Neural crest cell (in vitro differentiated cells): ENCODE measurements at regions not wholly inside any gene's neighbourhood (a gene's known extent, or its start where the extent isn't known, plus 50 kb on each side); places are given as distances from the start of the nearest gene placed in this dataset.

Experiments used
- DNase-seq: peaks from one replicate; pipeline ENCODE4 v3.0.0; 2021; ENCODE audit warnings: low read depth, mixed read lengths, low spot score
- H3K27ac Mint-ChIP-seq: one replicate; pipeline ENCODE4 v1.8.0; 2021; ENCODE audit warnings: mild to moderate bottlenecking, mixed read lengths; ENCODE audit not compliant: unreplicated experiment
- H3K27me3 Mint-ChIP-seq: 2 replicates; pipeline ENCODE4 v1.8.0; 2021; ENCODE audit warnings: low read depth, mild to moderate bottlenecking, mixed read lengths
- H3K36me3 Mint-ChIP-seq: 2 replicates; pipeline ENCODE4 v1.8.0; 2021; ENCODE audit warnings: low read depth, mild to moderate bottlenecking, mixed read lengths
- H3K4me1 Mint-ChIP-seq: 2 replicates; pipeline ENCODE4 v1.8.0; 2021; ENCODE audit warnings: mixed read lengths
- H3K4me3 Mint-ChIP-seq: one replicate; pipeline ENCODE4 v1.8.0; 2021; ENCODE audit warnings: mild to moderate bottlenecking, mixed read lengths
- H3K9me3 Mint-ChIP-seq: 2 replicates; pipeline ENCODE4 v1.8.0; 2021; ENCODE audit warnings: mixed read lengths
- TF ChIP-seq, protein P1 (sequence below): fragments of 200-600 bp; sonication (generic); conservative IDR thresholded peaks from 2 replicates; pipeline ENCODE4 v1.5.0; 2021; ENCODE audit warnings: antibody characterized with exemption, mild to moderate bottlenecking

- Mint-ChIP-seq H3K4me3 (no peak overlapping the region), H3K36me3 (no peaks in the 10 kb centered on the region), H3K9me3 (no peaks in the 10 kb centered on the region), H3K27me3 (peaks cover 2% of the 10 kb centered on the region), H3K27ac (no peak overlapping the region), H3K4me1 (peaks cover 5% of the 10 kb centered on the region)
- TF ChIP-seq, protein P1, sequence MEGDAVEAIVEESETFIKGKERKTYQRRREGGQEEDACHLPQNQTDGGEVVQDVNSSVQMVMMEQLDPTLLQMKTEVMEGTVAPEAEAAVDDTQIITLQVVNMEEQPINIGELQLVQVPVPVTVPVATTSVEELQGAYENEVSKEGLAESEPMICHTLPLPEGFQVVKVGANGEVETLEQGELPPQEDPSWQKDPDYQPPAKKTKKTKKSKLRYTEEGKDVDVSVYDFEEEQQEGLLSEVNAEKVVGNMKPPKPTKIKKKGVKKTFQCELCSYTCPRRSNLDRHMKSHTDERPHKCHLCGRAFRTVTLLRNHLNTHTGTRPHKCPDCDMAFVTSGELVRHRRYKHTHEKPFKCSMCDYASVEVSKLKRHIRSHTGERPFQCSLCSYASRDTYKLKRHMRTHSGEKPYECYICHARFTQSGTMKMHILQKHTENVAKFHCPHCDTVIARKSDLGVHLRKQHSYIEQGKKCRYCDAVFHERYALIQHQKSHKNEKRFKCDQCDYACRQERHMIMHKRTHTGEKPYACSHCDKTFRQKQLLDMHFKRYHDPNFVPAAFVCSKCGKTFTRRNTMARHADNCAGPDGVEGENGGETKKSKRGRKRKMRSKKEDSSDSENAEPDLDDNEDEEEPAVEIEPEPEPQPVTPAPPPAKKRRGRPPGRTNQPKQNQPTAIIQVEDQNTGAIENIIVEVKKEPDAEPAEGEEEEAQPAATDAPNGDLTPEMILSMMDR = no peak
- no peak for DNase-seq
These were observed 211.2 kb downstream of the CDC5L start for GRCh38 chr6:44598679-44599078.

- Mint-ChIP-seq H3K9me3 (no peaks in the 10 kb centered on the region), H3K36me3 (no peaks in the 10 kb centered on the region), H3K4me1 (no peaks in the 10 kb centered on the region), H3K4me3 (no peak overlapping the region), H3K27me3 (peaks cover 2% of the 10 kb centered on the region), H3K27ac (no peak overlapping the region)
- no peak for DNase-seq
- TF ChIP-seq, protein P1 = no peak
These were observed 212.2 kb downstream of the CDC5L start for GRCh38 chr6:44599672-44600071.

- H3K4me3 Mint-ChIP-seq = no peak overlapping the region
These were observed 215.7 kb downstream of the CDC5L start for GRCh38 chr6:44603044-44603686.

DNA sequence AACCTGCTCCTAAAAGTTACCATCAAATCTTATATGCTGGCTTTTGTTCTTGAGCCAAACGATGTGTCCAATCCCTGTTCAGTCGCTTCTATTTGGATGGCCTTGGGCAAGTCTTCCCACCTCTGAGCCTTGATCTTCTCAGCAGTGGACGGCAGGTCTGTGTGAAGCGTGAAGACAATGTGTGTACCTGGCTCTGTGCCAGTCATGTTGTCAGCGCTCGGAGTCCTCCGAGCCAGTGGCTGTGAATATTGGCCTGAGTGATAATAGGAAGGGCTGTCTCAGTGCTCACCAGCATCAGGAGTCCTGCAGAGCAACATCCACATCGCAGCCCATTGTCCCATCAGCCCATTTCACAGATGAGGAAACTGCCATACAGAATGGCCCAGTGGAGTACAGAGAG is 219.0 kb downstream of the CDC5L start:
- Mint-ChIP-seq H3K4me1 (no peaks in the 10 kb centered on the region), H3K27me3 (no peaks in the 10 kb centered on the region), H3K27ac (peak overlapping the region; percentile 19), H3K36me3 (no peaks in the 10 kb centered on the region), H3K4me3 (no peak overlapping the region), H3K9me3 (no peaks in the 10 kb centered on the region)
- TF ChIP-seq, protein P1 = no peak
- no peak for DNase-seq

More at GRCh38 chr6:44603044-44603686, 215.7 kb downstream of the CDC5L start:
- no peak overlapping the region for H3K27ac Mint-ChIP-seq
- H3K9me3 Mint-ChIP-seq = no peaks in the 10 kb centered on the region
- H3K27me3 Mint-ChIP-seq = no peaks in the 10 kb centered on the region
- TF ChIP-seq, protein P1 = no peak
- no peak for DNase-seq
- no peaks in the 10 kb centered on the region for H3K4me1 Mint-ChIP-seq
- no peaks in the 10 kb centered on the region for H3K36me3 Mint-ChIP-seq

- Mint-ChIP-seq H3K9me3 (peaks cover 4% of the 10 kb centered on the region), H3K27me3 (no peaks in the 10 kb centered on the region), H3K36me3 (no peaks in the 10 kb centered on the region), H3K4me3 (no peak overlapping the region), H3K4me1 (no peaks in the 10 kb centered on the region), H3K27ac (no peak overlapping the region)
- TF ChIP-seq, protein P1 = no peak
- no peak for DNase-seq
These were observed 219.5 kb downstream of the CDC5L start for GRCh38 chr6:44606976-44607375.
